ENCODE measurements at regions not wholly inside any gene's neighbourhood (a gene's known extent, or its start where the extent isn't known, plus 50 kb on each side); places are given as distances from the start of the nearest gene placed in this dataset.
"Not testable (repeated sequence)": the region's sequence is repeated elsewhere in the genome, so short reads cannot be mapped to it uniquely, and the experiment has no call there.

GRCh38 chr5:145446875-145447274 lies 388.3 kb downstream of the PRELID2 start:
- DNase-seq: not testable (repeated sequence)

GRCh38 chr5:145446412-145446811 lies 388.7 kb downstream of the PRELID2 start:
- no peak for DNase-seq

GRCh38 chr5:145445027-145445426 lies 390.1 kb downstream of the PRELID2 start:
- no peak for DNase-seq

GRCh38 chr5:145443964-145444363 lies 391.2 kb downstream of the PRELID2 start:
- DNase-seq: no peak

- DNase-seq: no peak
Observed at GRCh38 chr5:145443366-145443765, 391.8 kb downstream of the PRELID2 start.

GRCh38 chr5:145442661-145443060 lies 392.5 kb downstream of the PRELID2 start:
- DNase-seq: not testable (repeated sequence)

- no peak for DNase-seq
Observed at GRCh38 chr5:145441228-145441627, 393.9 kb downstream of the PRELID2 start.

GRCh38 chr5:145437627-145438026 lies 397.5 kb downstream of the PRELID2 start:
- no peak for DNase-seq

GRCh38 chr5:145433077-145433476 lies 402.1 kb downstream of the PRELID2 start:
- no peak for DNase-seq

- DNase-seq: no peak
Observed at GRCh38 chr5:145429170-145429569, 406.0 kb downstream of the PRELID2 start.

GRCh38 chr5:145408048-145408341 lies 427.1 kb downstream of the PRELID2 start:
- DNase-seq: no peak

GRCh38 chr5:145407300-145408047 lies 427.7 kb downstream of the PRELID2 start:
- DNase-seq: no peak

- DNase-seq: no peak
Observed at GRCh38 chr5:145403992-145404391, 431.1 kb downstream of the PRELID2 start.

- no peak for DNase-seq
Observed at GRCh38 chr5:145396888-145397287, 438.3 kb downstream of the PRELID2 start.

GRCh38 chr5:145395151-145395550 lies 440.0 kb downstream of the PRELID2 start:
- DNase-seq: not testable (repeated sequence)

- DNase-seq: no peak
Observed at GRCh38 chr5:145393426-145393825, 441.7 kb downstream of the PRELID2 start.

- no peak for DNase-seq
Observed at GRCh38 chr5:145389047-145389446, 446.1 kb downstream of the PRELID2 start.

- no peak for DNase-seq
Observed at GRCh38 chr5:145385276-145385675, 449.9 kb downstream of the PRELID2 start.

- no peak for DNase-seq
Observed at GRCh38 chr5:145378226-145378625, 456.9 kb downstream of the PRELID2 start.

GRCh38 chr5:145375521-145375920 lies 459.6 kb downstream of the PRELID2 start:
- DNase-seq: no peak

GRCh38 chr5:145365464-145365863 lies 469.7 kb downstream of the PRELID2 start:
- no peak for DNase-seq

- DNase-seq: no peak
Observed at GRCh38 chr5:145362266-145362665, 472.9 kb downstream of the PRELID2 start.

GRCh38 chr5:145360936-145361335 lies 474.2 kb downstream of the PRELID2 start:
- DNase-seq: no peak

- no peak for DNase-seq
Observed at GRCh38 chr5:145350513-145350912, 484.6 kb downstream of the PRELID2 start.

- DNase-seq: no peak
Observed at GRCh38 chr5:145347026-145347616, 488.0 kb downstream of the PRELID2 start.

All from NCI-H748 treated with DMSO at 0.1 percent for 48 hours (cell line).